K562 (cell line): ENCODE measurements at regions not wholly inside any gene's neighbourhood (a gene's known extent, or its start where the extent isn't known, plus 50 kb on each side); places are given as distances from the start of the nearest gene placed in this dataset.

Experiments used
- ATAC-seq: fragments of 200-7000 bp; cut with Tn5 transposase; 3 replicates; pipeline ENCODE4 v1.9.1; 2020; ENCODE audit warnings: moderate library complexity
- BruUV-seq: library from RNA; stranded (reverse); fragments of 400-500 nt; replicated peaks from 2 replicates; lab custom pipeline; 2021; lab: Mats Ljungman, UMichigan
- CTCF ChIA-PET: fragments of 300-600 bp; formaldehyde crosslinking; extraction: SDS; loops from one replicate; lab custom pipeline; 2021; ENCODE audit warnings: low intra/inter-chr PET ratio; lab: Yijun Ruan, JAX
- POLR2A ChIA-PET: fragments of 300-600, 350-650 bp; sonication (Branson Sonifier 250); formaldehyde crosslinking; extraction: SDS; loops from one replicate; lab custom pipeline; 2021; ENCODE audit warnings: antibody characterized with exemption, inconsistent platforms; lab: Yijun Ruan, JAX
- DNase-seq, 4 experiments: peaks; one replicate each; pipeline versions ENCODE4 v3.0.0 to v3.0.0-alpha.2; 2011 to 2018; ENCODE audit warnings: low spot score in 3 of 4, mixed read lengths in 3 of 4; ENCODE audit errors: extremely low read depth in 1 of 4
- FAIRE-seq: peaks from 2 replicates; lab custom pipeline; 2011; peaks lifted over from hg19 to GRCh38; lab: Jason Lieb, UNC
- H2AFZ ChIP-seq: 2 replicates; pipeline ENCODE4 v1.6.0; 2011; ENCODE audit warnings: low read depth, low read length, control low read depth, inconsistent platforms
- H3K27ac ChIP-seq: fragments of 200-600 bp; 3 replicates; pipeline ENCODE4 v1.8.0; 2011; ENCODE audit warnings: low read depth, mild to moderate bottlenecking, control low read depth, inconsistent platforms, low read length, moderate library complexity, mixed read lengths; ENCODE audit errors: extremely low read depth
- H3K27me3 ChIP-seq, 2 experiments: fragments of 300-600 bp in 1 of 2; 2 replicates in 1 of 2; 3 replicates in 1 of 2; pipeline versions ENCODE4 v1.6.0 to v1.8.0; 2011; ENCODE audit warnings: inconsistent platforms in 2 of 2, low read length in 2 of 2, mild to moderate bottlenecking in 1 of 2, mixed read lengths in 1 of 2, moderate library complexity in 1 of 2; ENCODE audit not compliant: control insufficient read depth in 2 of 2, insufficient read depth in 2 of 2
- H3K36me3 ChIP-seq: fragments of 300-600 bp; 3 replicates; pipeline ENCODE4 v1.8.0; 2011; ENCODE audit warnings: mild to moderate bottlenecking, low read length, inconsistent platforms; ENCODE audit not compliant: control insufficient read depth, insufficient read depth
- H3K4me1 ChIP-seq, 2 experiments: fragments of 200-600 bp in 1 of 2; replicated peaks in 1 of 2; 2 replicates in 1 of 2; 3 replicates in 1 of 2; pipeline versions ENCODE4 v1.5.1 to v1.8.0; 2011; ENCODE audit warnings: inconsistent platforms in 2 of 2, low read length in 2 of 2, mild to moderate bottlenecking in 1 of 2, mixed read lengths in 1 of 2, moderate library complexity in 1 of 2; ENCODE audit not compliant: control insufficient read depth in 2 of 2, insufficient read depth in 2 of 2
- H3K4me2 ChIP-seq: 2 replicates; pipeline ENCODE4 v1.6.1; 2011; ENCODE audit warnings: low read length, control low read depth, inconsistent platforms, mixed read lengths; ENCODE audit not compliant: insufficient read depth
- H3K4me3 ChIP-seq: fragments of 200-600 bp; sonication (generic), shearing (Covaris generic); 2 replicates; pipeline ENCODE4 v1.5.1; 2016; ENCODE audit warnings: control low read depth, inconsistent platforms
- H3K79me2 ChIP-seq: fragments of 200-600 bp; 3 replicates; pipeline ENCODE4 v1.8.0; 2011; ENCODE audit warnings: low read length, inconsistent platforms; ENCODE audit not compliant: control insufficient read depth, insufficient read depth
- H3K9ac ChIP-seq, 2 experiments: 2 replicates each; pipeline versions ENCODE4 v1.6.0 to v1.6.1; 2011; ENCODE audit warnings: low read depth in 2 of 2, low read length in 2 of 2, control low read depth in 1 of 2, inconsistent platforms in 1 of 2, mild to moderate bottlenecking in 1 of 2, mixed read lengths in 1 of 2; ENCODE audit not compliant: insufficient read depth in 1 of 2
- H3K9me1 ChIP-seq: one replicate; pipeline ENCODE4 v1.6.0; 2011; ENCODE audit warnings: inconsistent platforms, mild to moderate bottlenecking, low read length, moderate library complexity; ENCODE audit not compliant: control insufficient read depth, insufficient read depth
- H3K9me3 ChIP-seq: replicated peaks from 2 replicates; pipeline ENCODE4 v1.5.1; 2011; ENCODE audit warnings: low read depth, low read length, inconsistent platforms; ENCODE audit not compliant: control insufficient read depth, insufficient read depth
- H4K20me1 ChIP-seq: replicated peaks from 2 replicates; pipeline ENCODE4 v1.6.1; 2011; ENCODE audit warnings: low read length, inconsistent platforms, mixed read lengths; ENCODE audit not compliant: control insufficient read depth, insufficient read depth
- ATF1 ChIP-seq, 2 experiments: fragments of 450-650 bp in 1 of 2; IDR thresholded peaks; 2 replicates each; pipeline ENCODE4 v1.6.1; 2016; ENCODE audit warnings: missing compliant biosample characterization in 1 of 2, missing genetic modification characterization in 1 of 2
- BDP1 ChIP-seq: IDR thresholded peaks from 3 replicates; pipeline ENCODE4 v1.6.1; 2011; ENCODE audit not compliant: insufficient read length, insufficient read depth
- CREM ChIP-seq: IDR thresholded peaks from 2 replicates; pipeline ENCODE4 v1.6.1; 2014; ENCODE audit warnings: antibody characterized with exemption, low read depth
- GTF2A2 ChIP-seq: IDR thresholded peaks from 2 replicates; pipeline ENCODE4 v1.6.1; 2016; ENCODE audit warnings: mild to moderate bottlenecking, missing genetic modification characterization, missing compliant biosample characterization
- KLF10 ChIP-seq: fragments of 250-450 bp; sonication (Bioruptor Pico); IDR thresholded peaks from 2 replicates; pipeline ENCODE4 v1.6.1; 2021; ENCODE audit warnings: matching md5 sums
- SMC3 ChIP-seq: conservative IDR thresholded peaks from 2 replicates; pipeline ENCODE4 v1.6.1; 2011; ENCODE audit warnings: low read depth, low read length, improper control_type of control experiment; ENCODE audit not compliant: insufficient read depth
- SRSF3 ChIP-seq: fragments of 200-400 bp; formaldehyde crosslinking; IDR thresholded peaks from 2 replicates; pipeline ENCODE4 v1.6.1; 2016; ENCODE audit warnings: mild to moderate bottlenecking, low read length, moderate library complexity; ENCODE audit not compliant: insufficient read depth
- TEAD2 ChIP-seq: fragments of 450-650 bp; IDR thresholded peaks from 2 replicates; pipeline ENCODE4 v1.6.1; 2016; ENCODE audit warnings: missing genetic modification characterization, control low read depth, missing compliant biosample characterization
- ZBTB49 ChIP-seq: sonication (generic); formaldehyde crosslinking; IDR thresholded peaks from 2 replicates; pipeline ENCODE4 v1.8.0; 2022; ENCODE audit warnings: missing genetic modification reagents, mild to moderate bottlenecking, borderline replicate concordance
- ZNF318 ChIP-seq, 2 experiments: fragments of 450-650 bp; IDR thresholded peaks; 2 replicates each; pipeline ENCODE4 v1.6.1; 2016; ENCODE audit warnings: mild to moderate bottlenecking in 2 of 2, borderline replicate concordance in 1 of 2, low read depth in 1 of 2, moderate library complexity in 1 of 2
- ZSCAN29 ChIP-seq: fragments of 450-650 bp; IDR thresholded peaks from 2 replicates; pipeline ENCODE4 v1.6.1; 2017
- WGBS: fragments of 100-300 bp; shearing (Covaris generic); methylation state at CpG from one replicate; pipeline ENCODE4 v1.1.6; 2016; ENCODE audit warnings: low coverage, mixed read lengths; ENCODE audit not compliant: insufficient coverage; ENCODE audit errors: missing lambda C conversion rate; 5-methylcytosine and 5-hydroxymethylcytosine counted together
- in situ Hi-C: fragments of 300-500 bp; cut with MboI; formaldehyde crosslinking; loops from 4 replicates; pipeline ENCODE4 v1.15.0; 2018; ENCODE audit warnings: inconsistent platforms, mixed read lengths
- intact Hi-C: fragments of 100-400 bp; cut with micrococcal nuclease; formaldehyde crosslinking; loops from 2 replicates; pipeline ENCODE4 v1.14.2; 2022

- H3K9me1 ChIP-seq: no peaks in the 10 kb centered on the region
- H3K4me3 ChIP-seq: no peak overlapping the region
- no peaks in the 10 kb centered on the region for H4K20me1 ChIP-seq
- FAIRE-seq (no peak), ATAC-seq (peak; percentile 85), DNase-seq (peak; percentile 42 to 70 (median 51))
- intact Hi-C loops (loop anchor here (1.0 to 10.0 kb wide), 5 partner anchors 237 to 943 kb away; no protein-coding TSS in a partner anchor), in situ Hi-C loops (loop anchor here (25.0 kb wide), 1 partner anchor 738 kb away; the partner anchor contains the start of gene PTGER4)
- no peaks in the 10 kb centered on the region for H3K36me3 ChIP-seq
- no peak overlapping the region for H3K4me2 ChIP-seq
- no peaks in the 10 kb centered on the region for H3K79me2 ChIP-seq
- no peak overlapping the region for H2AFZ ChIP-seq
- no peak overlapping the region for H3K27ac ChIP-seq
- H3K4me1 ChIP-seq: no peaks in the 10 kb centered on the region
- H3K9me3 ChIP-seq: no peaks in the 10 kb centered on the region
- no peaks in the 10 kb centered on the region for H3K27me3 ChIP-seq
- BruUV-seq: no TSS peak
- H3K9ac ChIP-seq: no peak overlapping the region
- ChIA-PET CTCF (interaction anchor here (1.5 kb wide), 1 partner anchor 787 kb away, joined by 8 read pairs; no protein-coding TSS in a partner anchor), POLR2A (no interaction called here)
- WGBS: 4% methylated on average over 2 of the region's 2 CpGs
- TF ChIP-seq GTF2A2 (tag) (no peak), SMC3 (peak; percentile 62), ATF1 (CRISPR knock-in tag; IDR thresholded peaks at IDR 0.05) (no peak), ATF1 (tag; IDR thresholded peaks at IDR 0.05) (no peak), KLF10 (no peak), CREM (no peak), SRSF3 (no peak), BDP1 (no peak), ZNF318 (IDR thresholded peaks at IDR 0.05; ENCODE audit: borderline replicate concordance in 1 of 2, low read depth in 1 of 2) (no peak), ZSCAN29 (no peak), TEAD2 (no peak), ZBTB49 (CRISPR knock-in tag) (no peak)
Measured at GRCh38 chr5:39948867-39949468, 524.2 kb upstream of the DAB2 start.
